ENCODE measurements at regions not wholly inside any gene's neighbourhood (a gene's known extent, or its start where the extent isn't known, plus 50 kb on each side); places are given as distances from the start of the nearest gene placed in this dataset.

DNA sequence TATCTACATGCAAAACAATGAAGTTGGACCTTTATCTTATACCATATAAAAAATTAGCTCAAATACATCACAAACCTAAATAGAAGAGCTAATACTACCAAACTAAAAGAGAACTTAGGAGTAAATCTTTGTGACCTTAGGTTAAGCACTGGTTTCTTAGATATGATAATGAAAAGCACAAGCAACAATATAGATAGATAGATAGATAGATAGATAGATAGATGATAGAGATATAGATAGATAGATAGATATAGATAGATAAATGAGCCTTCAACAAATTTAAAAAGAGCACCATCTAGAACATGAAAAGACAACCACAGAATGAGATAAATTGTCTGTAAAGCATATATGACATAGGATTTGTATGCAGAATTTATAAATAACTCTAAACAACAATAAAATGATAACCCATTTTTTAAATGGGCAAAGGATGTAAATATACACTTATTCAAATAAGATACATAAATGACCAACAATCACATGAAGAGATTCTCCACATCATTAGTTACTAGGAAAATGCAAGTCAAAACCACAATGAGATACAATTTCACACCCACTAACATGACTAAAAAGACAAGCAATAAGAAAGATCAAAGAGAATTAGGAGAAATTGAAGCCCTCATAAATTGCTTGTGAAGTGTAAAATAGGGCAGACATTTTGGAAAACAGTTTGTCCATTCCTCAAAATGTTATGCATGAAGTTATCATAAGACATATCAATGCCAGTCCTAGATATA is 293.7 kb downstream of the BTG1 start:
- no peaks in the 10 kb centered on the region for H3K9me3 ChIP-seq
- no peak overlapping the region for H3K4me3 ChIP-seq (ENCODE audit: low read depth, low read length)
- no peak overlapping the region for H3K4me3 Mint-ChIP-seq (ENCODE audit: unreplicated experiment)
- no peak for DNase-seq
- H3K36me3 ChIP-seq (ENCODE audit: control insufficient read depth, insufficient read depth, low read length), result no peaks in the 10 kb centered on the region
- peaks cover 10% of the 10 kb centered on the region for H3K27me3 Mint-ChIP-seq (ENCODE audit: insufficient read depth, unreplicated experiment)
- no TSS peak for BruUV-seq (replicated peaks)
- TF ChIP-seq CTCF (IDR thresholded peaks at IDR 0.05; ENCODE audit: insufficient read depth in 1 of 2, low read depth in 1 of 2, low read length in 1 of 2, severe bottlenecking in 1 of 2, unreplicated experiment in 1 of 2), result no peak
- no peaks in the 10 kb centered on the region for H3K36me3 Mint-ChIP-seq (ENCODE audit: insufficient read depth, unreplicated experiment)
- H3K27me3 ChIP-seq (replicated peaks; ENCODE audit: control insufficient read depth, insufficient read depth, low read length), result no peaks in the 10 kb centered on the region
- CTCF ChIA-PET, result no interaction called here
- H3K9me3 Mint-ChIP-seq (ENCODE audit: unreplicated experiment), result no peaks in the 10 kb centered on the region
- intact Hi-C loops (cut with micrococcal nuclease; ENCODE audit: unreplicated experiment), result no loop called here
- no peak overlapping the region for H3K27ac Mint-ChIP-seq (ENCODE audit: unreplicated experiment)
- POLR2A ChIA-PET, result no interaction called here
- H3K4me1 ChIP-seq, result no peaks in the 10 kb centered on the region
- no peaks in the 10 kb centered on the region for H3K4me1 Mint-ChIP-seq (ENCODE audit: low read depth, unreplicated experiment)

GRCh38 chr12:91846466-91847055 is 299.1 kb downstream of the BTG1 start:
- peaks cover 2% of the 10 kb centered on the region for H3K27me3 Mint-ChIP-seq (ENCODE audit: insufficient read depth, unreplicated experiment)

DNA sequence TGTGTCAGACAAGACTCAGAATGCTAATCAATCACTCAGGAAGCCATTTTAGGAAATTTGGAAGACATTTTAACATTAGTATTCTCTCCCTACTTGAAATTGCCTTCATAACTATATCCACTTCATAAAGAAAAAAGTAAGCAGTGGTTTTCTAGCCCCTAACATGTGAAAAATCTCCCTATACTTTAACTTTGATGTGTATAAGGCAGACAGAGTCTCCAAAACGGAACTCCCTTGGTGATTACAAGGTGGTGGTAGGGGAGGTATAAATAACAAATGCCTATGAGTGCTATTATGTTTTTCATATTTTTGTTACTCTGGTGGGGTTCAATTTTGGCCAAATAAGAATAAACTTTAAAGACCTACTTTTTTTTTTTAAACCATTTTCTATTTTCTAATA is 300.3 kb downstream of the BTG1 start:
- ChIA-PET CTCF (no interaction called here), POLR2A (no interaction called here)
- no TSS peak for BruUV-seq (replicated peaks)
- intact Hi-C loops (cut with micrococcal nuclease; ENCODE audit: unreplicated experiment), result no loop called here
- no peak for DNase-seq
- no peaks in the 10 kb centered on the region for H3K4me1 Mint-ChIP-seq (ENCODE audit: low read depth, unreplicated experiment)
- peaks cover 2% of the 10 kb centered on the region for H3K27me3 Mint-ChIP-seq (ENCODE audit: insufficient read depth, unreplicated experiment)
- H3K4me1 ChIP-seq, result no peaks in the 10 kb centered on the region
- H3K36me3 ChIP-seq (ENCODE audit: control insufficient read depth, insufficient read depth, low read length), result no peaks in the 10 kb centered on the region
- H3K9me3 Mint-ChIP-seq (ENCODE audit: unreplicated experiment), result no peaks in the 10 kb centered on the region
- no peak overlapping the region for H3K27ac Mint-ChIP-seq (ENCODE audit: unreplicated experiment)
- no peak overlapping the region for H3K4me3 ChIP-seq (ENCODE audit: low read depth, low read length)
- H3K27me3 ChIP-seq (replicated peaks; ENCODE audit: control insufficient read depth, insufficient read depth, low read length), result no peaks in the 10 kb centered on the region
- no peaks in the 10 kb centered on the region for H3K36me3 Mint-ChIP-seq (ENCODE audit: insufficient read depth, unreplicated experiment)
- TF ChIP-seq CTCF (IDR thresholded peaks at IDR 0.05; ENCODE audit: insufficient read depth in 1 of 2, low read depth in 1 of 2, low read length in 1 of 2, severe bottlenecking in 1 of 2, unreplicated experiment in 1 of 2), result no peak
- no peaks in the 10 kb centered on the region for H3K9me3 ChIP-seq
- H3K4me3 Mint-ChIP-seq (ENCODE audit: unreplicated experiment), result no peak overlapping the region

More at GRCh38 chr12:91846466-91847055, 299.1 kb downstream of the BTG1 start:
- no peaks in the 10 kb centered on the region for H3K36me3 Mint-ChIP-seq (ENCODE audit: insufficient read depth, unreplicated experiment)
- no peak overlapping the region for H3K27ac Mint-ChIP-seq (ENCODE audit: unreplicated experiment)
- no peaks in the 10 kb centered on the region for H3K9me3 Mint-ChIP-seq (ENCODE audit: unreplicated experiment)
- no peaks in the 10 kb centered on the region for H3K4me1 Mint-ChIP-seq (ENCODE audit: low read depth, unreplicated experiment)
- no TSS peak for BruUV-seq (replicated peaks)
- no peak for TF ChIP-seq CTCF (IDR thresholded peaks at IDR 0.05; ENCODE audit: insufficient read depth in 1 of 2, low read depth in 1 of 2, low read length in 1 of 2, severe bottlenecking in 1 of 2, unreplicated experiment in 1 of 2)
- intact Hi-C loops (cut with micrococcal nuclease; ENCODE audit: unreplicated experiment), result no loop called here
- no peaks in the 10 kb centered on the region for H3K27me3 ChIP-seq (replicated peaks; ENCODE audit: control insufficient read depth, insufficient read depth, low read length)
- CTCF ChIA-PET, result interaction anchor here (0.6 kb wide), 1 partner anchor 762 kb away, joined by 4 read pairs; no protein-coding TSS in a partner anchor
- no peak overlapping the region for H3K4me3 Mint-ChIP-seq (ENCODE audit: unreplicated experiment)
- H3K9me3 ChIP-seq, result no peaks in the 10 kb centered on the region
- POLR2A ChIA-PET, result no interaction called here
- no peaks in the 10 kb centered on the region for H3K36me3 ChIP-seq (ENCODE audit: control insufficient read depth, insufficient read depth, low read length)
- H3K4me1 ChIP-seq, result no peaks in the 10 kb centered on the region
- no peak for DNase-seq
- H3K4me3 ChIP-seq (ENCODE audit: low read depth, low read length), result no peak overlapping the region
